ENCODE measurements at regions not wholly inside any gene's neighbourhood (a gene's known extent, or its start where the extent isn't known, plus 50 kb on each side); places are given as distances from the start of the nearest gene placed in this dataset.

DNA sequence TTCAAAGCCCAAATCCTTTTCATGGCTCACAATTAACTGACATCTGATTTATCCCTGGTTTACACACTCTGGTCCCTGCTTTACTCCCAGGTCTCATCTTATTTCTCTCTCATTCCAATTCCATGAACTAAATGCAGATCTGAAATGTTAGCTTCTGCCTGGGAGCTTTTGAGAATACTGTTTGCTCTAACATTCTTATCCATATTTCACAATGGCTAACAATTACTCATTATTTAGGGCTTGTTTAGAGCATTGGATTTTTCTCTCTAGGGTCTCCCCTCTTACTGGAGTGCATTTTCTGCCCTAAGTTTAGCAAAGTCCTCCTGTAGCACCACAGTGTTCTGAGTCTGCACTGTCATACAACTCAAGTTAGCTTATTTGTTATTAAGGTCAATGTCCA, 121.5 kb upstream of the HCRTR2 start:
- H3K4me3 Mint-ChIP-seq = no peak overlapping the region
- H3K4me1 ChIP-seq (ENCODE audit: insufficient read depth, low read length) = no peaks in the 10 kb centered on the region
- H3K23ac ChIP-seq (ENCODE audit: insufficient read length, low read depth, low read length) = no peak overlapping the region
- H3K18ac ChIP-seq (ENCODE audit: insufficient read length, low read depth, low read length) = no peak overlapping the region
- H2AFZ ChIP-seq (ENCODE audit: low read length) = no peak overlapping the region
- H2AK5ac ChIP-seq (ENCODE audit: insufficient read length, low read length) = no peak overlapping the region
- H3K4me1 Mint-ChIP-seq = peaks cover 0 to 3% of the 10 kb centered on the region in 2 experiments; a peak in 1 of 4 replicates
- no peak overlapping the region for H3K14ac ChIP-seq (ENCODE audit: insufficient read depth, low read length)
- no peaks in the 10 kb centered on the region for H3K79me2 ChIP-seq (ENCODE audit: insufficient read depth, low read length)
- no peak overlapping the region for H2BK120ac ChIP-seq (ENCODE audit: low read depth, low read length, poor library complexity, severe bottlenecking)
- no peak overlapping the region for H2BK20ac ChIP-seq (ENCODE audit: low read depth, low read length, poor library complexity, severe bottlenecking)
- H3K9me3 ChIP-seq (ENCODE audit: control insufficient read depth, low read depth, low read length) = no peaks in the 10 kb centered on the region
- no peak overlapping the region for H2BK5ac ChIP-seq (ENCODE audit: insufficient read length, low read length)
- no peak overlapping the region for H3T11ph ChIP-seq (ENCODE audit: low read length)
- no peaks in the 10 kb centered on the region; the same call in 1 of the 2 replicates for H3K27me3 Mint-ChIP-seq (ENCODE audit: low read depth)
- H3K27ac ChIP-seq (ENCODE audit: insufficient read length, low read depth, low read length) = no peak overlapping the region
- H3K4ac ChIP-seq (ENCODE audit: low read depth, low read length) = no peak overlapping the region
- H3K9me3 Mint-ChIP-seq = no peaks in the 10 kb centered on the region; a peak in 1 of 5 replicates
- H3K27ac Mint-ChIP-seq = no peak overlapping the region
- no peaks in the 10 kb centered on the region for H4K20me1 ChIP-seq (ENCODE audit: control insufficient read depth, insufficient read depth, insufficient read length)
- no peak overlapping the region for H3K4me2 ChIP-seq (ENCODE audit: insufficient read depth, insufficient read length, low read length)
- H3K27me3 ChIP-seq (ENCODE audit: insufficient read depth, low read length) = no peaks in the 10 kb centered on the region
- no peaks in the 10 kb centered on the region for H3K79me1 ChIP-seq (ENCODE audit: insufficient read depth, low read depth, low read length, poor library complexity, severe bottlenecking)
- H3K9ac ChIP-seq (ENCODE audit: extremely low read depth, insufficient read length, low read length) = no peak overlapping the region
- H2BK15ac ChIP-seq (ENCODE audit: low read depth, low read length) = no peak overlapping the region
- H3K23me2 ChIP-seq (ENCODE audit: insufficient read length, low read depth, low read length, poor library complexity, severe bottlenecking) = no peaks in the 10 kb centered on the region
- H3K56ac ChIP-seq (ENCODE audit: insufficient read length, low read depth, low read length) = no peak overlapping the region
- no peak overlapping the region for H4K5ac ChIP-seq (ENCODE audit: insufficient read length, low read depth, low read length)
- TF ChIP-seq, protein P1, sequence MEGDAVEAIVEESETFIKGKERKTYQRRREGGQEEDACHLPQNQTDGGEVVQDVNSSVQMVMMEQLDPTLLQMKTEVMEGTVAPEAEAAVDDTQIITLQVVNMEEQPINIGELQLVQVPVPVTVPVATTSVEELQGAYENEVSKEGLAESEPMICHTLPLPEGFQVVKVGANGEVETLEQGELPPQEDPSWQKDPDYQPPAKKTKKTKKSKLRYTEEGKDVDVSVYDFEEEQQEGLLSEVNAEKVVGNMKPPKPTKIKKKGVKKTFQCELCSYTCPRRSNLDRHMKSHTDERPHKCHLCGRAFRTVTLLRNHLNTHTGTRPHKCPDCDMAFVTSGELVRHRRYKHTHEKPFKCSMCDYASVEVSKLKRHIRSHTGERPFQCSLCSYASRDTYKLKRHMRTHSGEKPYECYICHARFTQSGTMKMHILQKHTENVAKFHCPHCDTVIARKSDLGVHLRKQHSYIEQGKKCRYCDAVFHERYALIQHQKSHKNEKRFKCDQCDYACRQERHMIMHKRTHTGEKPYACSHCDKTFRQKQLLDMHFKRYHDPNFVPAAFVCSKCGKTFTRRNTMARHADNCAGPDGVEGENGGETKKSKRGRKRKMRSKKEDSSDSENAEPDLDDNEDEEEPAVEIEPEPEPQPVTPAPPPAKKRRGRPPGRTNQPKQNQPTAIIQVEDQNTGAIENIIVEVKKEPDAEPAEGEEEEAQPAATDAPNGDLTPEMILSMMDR (conservative IDR thresholded peaks at IDR 0.05) = no peak
- H4K91ac ChIP-seq (ENCODE audit: insufficient read length, low read depth, low read length) = no peak overlapping the region
- H2BK12ac ChIP-seq (ENCODE audit: insufficient read length, low read depth, low read length) = no peak overlapping the region
- no peak overlapping the region for H4K8ac ChIP-seq (replicated peaks; ENCODE audit: insufficient read length, low read depth, low read length)
- H3K36me3 Mint-ChIP-seq (ENCODE audit: insufficient read depth in 1 of 3, low read depth in 3 of 3) = no peaks in the 10 kb centered on the region
- DNase-seq = no peak
